Lung microvascular endothelial cell (primary cell): ENCODE measurements at regions not wholly inside any gene's neighbourhood (a gene's known extent, or its start where the extent isn't known, plus 50 kb on each side); places are given as distances from the start of the nearest gene placed in this dataset.
A peak's percentile ranks its signal among the peaks of the same experiment; 100 is the strongest.
"Not testable (repeated sequence)": the region's sequence is repeated elsewhere in the genome, so short reads cannot be mapped to it uniquely, and the experiment has no call there.

Source experiments
- DNase-seq, 2 donors: peaks; one replicate each; pipeline versions ENCODE4 v3.0.0 to v3.0.0-alpha.2; 2010; ENCODE audit warnings: low read depth in 2 of 2

- DNase-seq = no peak
These were observed 1715.2 kb upstream of the ADGRL3 start for GRCh38 chr4:59484944-59485343.

- no peak for DNase-seq
These were observed 1700.0 kb upstream of the ADGRL3 start for GRCh38 chr4:59500103-59500502.

GRCh38 chr4:59503731-59504130, 1696.4 kb upstream of the ADGRL3 start:
- DNase-seq = no peak

GRCh38 chr4:59511809-59512208, 1688.3 kb upstream of the ADGRL3 start:
- not testable (repeated sequence) for DNase-seq

- DNase-seq = no peak
These were observed 1683.1 kb upstream of the ADGRL3 start for GRCh38 chr4:59517007-59517406.

- DNase-seq = no peak
These were observed 1681.9 kb upstream of the ADGRL3 start for GRCh38 chr4:59518005-59518823.

GRCh38 chr4:59525885-59526284, 1674.2 kb upstream of the ADGRL3 start:
- no peak for DNase-seq

GRCh38 chr4:59535541-59535940, 1664.6 kb upstream of the ADGRL3 start:
- no peak for DNase-seq

- DNase-seq = no peak
These were observed 1663.7 kb upstream of the ADGRL3 start for GRCh38 chr4:59536428-59536827.

GRCh38 chr4:59537246-59537886, 1662.8 kb upstream of the ADGRL3 start:
- no peak for DNase-seq

GRCh38 chr4:59539401-59539800, 1660.7 kb upstream of the ADGRL3 start:
- no peak for DNase-seq

- no peak for DNase-seq
These were observed 1659.8 kb upstream of the ADGRL3 start for GRCh38 chr4:59540311-59540710.

- peak in 1 of 2 donors; percentile 35 for DNase-seq
These were observed 1646.9 kb upstream of the ADGRL3 start for GRCh38 chr4:59553063-59553720.

- peak in 1 of 2 donors; percentile 2 for DNase-seq
These were observed 1646.4 kb upstream of the ADGRL3 start for GRCh38 chr4:59553721-59554091.

- not testable (repeated sequence) for DNase-seq
These were observed 1643.9 kb upstream of the ADGRL3 start for GRCh38 chr4:59556191-59556590.

- DNase-seq = not testable (repeated sequence)
These were observed 1639.9 kb upstream of the ADGRL3 start for GRCh38 chr4:59560141-59560648.

- no peak for DNase-seq
These were observed 1634.3 kb upstream of the ADGRL3 start for GRCh38 chr4:59565836-59566235.

GRCh38 chr4:59570860-59571476, 1629.2 kb upstream of the ADGRL3 start:
- DNase-seq = no peak

- no peak for DNase-seq
These were observed 1628.2 kb upstream of the ADGRL3 start for GRCh38 chr4:59571805-59572430.

GRCh38 chr4:59583845-59584568, 1616.1 kb upstream of the ADGRL3 start:
- no peak for DNase-seq
